Activated naive CD8-positive, alpha-beta T cell treated with anti-CD3 and anti-CD28 coated beads, Interleukin-2, amount 10 ng/mL, durations not matched to agents 7 days and 5 days (primary cell): ENCODE measurements at regions not wholly inside any gene's neighbourhood (a gene's known extent, or its start where the extent isn't known, plus 50 kb on each side); places are given as distances from the start of the nearest gene placed in this dataset.
"Not testable (repeated sequence)": the region's sequence is repeated elsewhere in the genome, so short reads cannot be mapped to it uniquely, and the experiment has no call there.

Experiments
- ATAC-seq: fragments of 150-1000 bp; cut with Tn5 transposase; one replicate; pipeline ENCODE4 v1.10.0; 2021; ENCODE audit warnings: low read depth, moderate library complexity
- POLR2A ChIA-PET: fragments of 350-600 bp; sonication (Branson Sonifier 250); formaldehyde crosslinking; loops from one replicate; lab custom pipeline; 2021; ENCODE audit warnings: antibody characterized with exemption; lab: Charles Lee
- DNase-seq: peaks from one replicate; pipeline ENCODE4 v3.0.0; 2021
- H3K27ac Mint-ChIP-seq: one replicate; pipeline ENCODE4 v1.8.0; 2022; ENCODE audit warnings: mild to moderate bottlenecking, mixed read lengths
- H3K27me3 Mint-ChIP-seq: one replicate; pipeline ENCODE4 v1.8.0; 2022; ENCODE audit warnings: mild to moderate bottlenecking, moderate library complexity, mixed read lengths
- H3K36me3 Mint-ChIP-seq: one replicate; pipeline ENCODE4 v1.8.0; 2021; ENCODE audit warnings: mild to moderate bottlenecking, mixed read lengths
- H3K4me1 Mint-ChIP-seq: one replicate; pipeline ENCODE4 v1.8.0; 2021; ENCODE audit warnings: mixed read lengths
- H3K4me3 Mint-ChIP-seq: one replicate; pipeline ENCODE4 v1.8.0; 2022; ENCODE audit warnings: mild to moderate bottlenecking, moderate library complexity, mixed read lengths
- H3K9me3 Mint-ChIP-seq: one replicate; pipeline ENCODE4 v1.8.0; 2021; ENCODE audit warnings: mixed read lengths

DNA sequence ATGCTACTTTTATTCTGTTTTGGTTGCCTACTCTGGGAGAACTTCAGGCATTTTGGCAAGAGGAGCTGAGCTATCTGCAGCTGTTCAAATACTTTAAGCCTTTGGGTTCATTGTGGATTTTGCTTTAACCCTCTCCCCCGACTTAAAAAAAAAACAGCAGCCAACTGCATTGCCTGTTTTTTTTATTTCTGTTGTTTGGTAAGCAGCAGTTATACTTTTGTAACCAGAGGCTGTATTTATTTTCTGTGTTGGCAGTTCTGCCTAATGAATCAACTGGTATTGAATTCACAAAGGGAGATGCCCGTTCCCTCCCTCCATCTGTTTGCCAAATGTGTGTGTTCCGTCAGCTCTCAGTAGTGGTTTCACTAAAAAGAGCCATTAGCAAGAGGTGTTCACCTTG is 484.0 kb downstream of the UTRN start:
- Mint-ChIP-seq H3K4me3 (no peak overlapping the region), H3K36me3 (peaks cover 24% of the 10 kb centered on the region), H3K27ac (no peak overlapping the region), H3K9me3 (no peaks in the 10 kb centered on the region), H3K27me3 (no peaks in the 10 kb centered on the region), H3K4me1 (no peaks in the 10 kb centered on the region)
- POLR2A ChIA-PET: interaction anchor here (0.7 kb wide), 1 partner anchor 169 kb away, joined by 3 read pairs; no protein-coding TSS in a partner anchor
- DNase-seq (no peak), ATAC-seq (no peak)

DNA sequence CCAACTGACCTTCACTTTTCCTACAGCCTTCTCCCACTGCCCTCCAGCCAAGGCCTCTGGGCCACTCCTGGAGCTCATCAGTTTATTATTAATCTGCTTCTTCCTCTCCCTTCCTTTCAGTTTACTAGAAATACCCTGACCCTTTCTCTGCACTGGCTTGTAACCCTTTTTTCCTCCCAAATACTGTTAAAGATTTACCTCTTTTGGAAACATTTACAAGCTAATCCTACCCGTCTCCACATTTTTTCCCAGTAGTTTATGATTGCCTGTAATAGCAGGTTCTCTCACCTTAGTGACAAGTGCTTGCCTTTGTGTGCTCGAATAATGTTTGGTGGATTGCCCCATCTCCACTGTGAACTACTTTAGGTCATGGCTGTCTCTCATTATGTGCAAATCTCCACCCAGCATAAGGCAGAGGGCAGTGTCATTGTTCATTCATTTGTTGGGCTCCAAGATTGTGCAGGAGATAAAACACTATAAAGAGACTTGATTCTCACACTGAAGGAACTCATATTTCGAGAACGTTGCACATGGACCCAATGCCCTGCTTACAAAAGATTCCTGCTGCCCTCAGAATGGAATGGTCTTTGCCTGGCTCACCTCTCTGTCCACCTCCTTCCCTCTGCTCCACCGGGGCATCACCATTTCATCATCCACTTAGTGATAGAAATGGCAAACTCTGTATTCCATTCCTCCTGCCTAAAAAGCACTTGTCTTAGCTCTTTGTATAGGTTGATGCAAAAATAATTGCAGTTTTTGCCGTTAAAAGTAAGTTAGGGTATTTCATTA is 491.1 kb downstream of the UTRN start:
- Mint-ChIP-seq H3K4me3 (no peak overlapping the region), H3K27me3 (no peaks in the 10 kb centered on the region), H3K9me3 (no peaks in the 10 kb centered on the region), H3K36me3 (peaks cover 43% of the 10 kb centered on the region), H3K27ac (no peak overlapping the region), H3K4me1 (peaks cover 5% of the 10 kb centered on the region)
- ATAC-seq: no peak
- DNase-seq: no peak
- POLR2A ChIA-PET: no interaction called here

DNA sequence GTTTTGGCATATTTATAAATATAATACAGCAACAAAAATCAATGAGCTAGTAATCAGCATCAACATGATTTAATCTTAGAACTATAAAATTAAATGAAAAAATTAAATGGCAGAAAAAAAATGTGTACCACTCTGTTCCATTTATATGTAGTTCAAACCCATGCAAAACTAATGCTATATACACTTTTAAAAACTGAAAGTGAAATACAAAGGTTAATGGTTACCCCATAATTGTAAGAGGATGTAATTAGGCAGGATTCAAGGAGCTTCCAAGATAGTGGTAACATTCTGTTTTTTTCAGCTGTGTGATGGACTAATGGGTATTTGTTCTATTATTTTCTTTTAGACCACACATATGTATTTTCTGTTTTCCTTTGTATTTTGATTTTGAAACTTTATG is 492.1 kb downstream of the UTRN start:
- DNase-seq: no peak
- H3K4me1 Mint-ChIP-seq: peaks cover 5% of the 10 kb centered on the region
- H3K9me3 Mint-ChIP-seq: no peaks in the 10 kb centered on the region
- no peaks in the 10 kb centered on the region for H3K27me3 Mint-ChIP-seq
- H3K36me3 Mint-ChIP-seq: peaks cover 47% of the 10 kb centered on the region
- no peak overlapping the region for H3K27ac Mint-ChIP-seq
- no peak for ATAC-seq
- POLR2A ChIA-PET: no interaction called here
- H3K4me3 Mint-ChIP-seq: no peak overlapping the region

DNA sequence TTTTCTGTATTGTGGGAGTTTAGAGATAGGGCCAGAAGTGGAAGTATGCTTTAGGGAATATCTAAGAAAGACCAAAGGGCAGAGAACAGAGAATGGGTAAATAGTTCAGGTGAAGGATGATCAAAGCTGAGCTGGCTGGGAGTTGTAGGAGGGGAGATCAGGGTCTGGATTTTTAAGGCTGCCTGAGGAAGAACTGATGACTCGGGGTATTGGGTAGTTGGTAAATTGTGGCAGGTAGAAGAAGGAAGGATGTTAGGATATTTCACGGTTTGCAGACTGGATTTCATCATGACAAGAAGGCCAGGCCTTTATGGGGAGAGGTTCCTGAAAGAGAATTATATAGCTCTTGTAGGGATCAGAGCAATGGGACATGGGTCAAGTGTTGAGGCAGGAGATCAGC is 492.9 kb downstream of the UTRN start:
- POLR2A ChIA-PET: no interaction called here
- Mint-ChIP-seq H3K36me3 (peaks cover 45% of the 10 kb centered on the region), H3K4me3 (no peak overlapping the region), H3K9me3 (no peaks in the 10 kb centered on the region), H3K27me3 (no peaks in the 10 kb centered on the region), H3K27ac (no peak overlapping the region), H3K4me1 (peaks cover 5% of the 10 kb centered on the region)
- DNase-seq: no peak
- ATAC-seq: no peak

DNA sequence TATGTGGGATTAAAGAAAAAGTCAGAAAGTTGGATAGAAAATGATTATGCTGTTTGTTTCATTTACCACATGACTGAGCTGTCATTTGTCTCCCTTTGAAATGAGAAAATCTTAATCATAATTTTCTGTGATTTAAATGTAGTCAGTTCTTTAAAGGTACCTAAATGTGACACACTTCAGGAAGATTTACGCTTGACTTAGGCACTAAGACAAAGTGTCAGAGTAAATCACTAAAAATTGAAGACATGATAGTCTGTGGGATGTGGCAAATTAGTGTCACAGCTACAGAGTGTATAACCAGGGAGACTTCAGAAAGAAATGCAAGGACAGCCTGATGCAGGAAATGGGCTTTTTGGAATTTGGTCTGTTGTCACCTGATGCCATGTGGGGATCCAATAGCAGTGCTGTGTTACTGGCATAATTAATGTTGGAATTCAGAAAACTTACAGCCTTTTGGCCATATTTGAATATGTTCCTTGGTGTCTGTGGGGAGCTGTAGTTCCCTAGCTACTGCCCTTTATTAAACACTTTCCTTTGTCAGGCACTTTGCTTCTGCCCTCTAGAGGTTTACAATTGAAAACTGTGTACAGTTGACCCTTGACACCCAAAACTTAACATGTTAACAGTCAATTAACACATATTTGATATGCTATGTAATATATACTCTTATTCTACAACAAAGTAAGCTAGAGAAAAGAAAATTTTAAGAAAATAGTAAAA is 493.8 kb downstream of the UTRN start:
- POLR2A ChIA-PET: no interaction called here
- H3K36me3 Mint-ChIP-seq: peaks cover 41% of the 10 kb centered on the region
- H3K27ac Mint-ChIP-seq: no peak overlapping the region
- H3K4me1 Mint-ChIP-seq: peaks cover 5% of the 10 kb centered on the region
- H3K27me3 Mint-ChIP-seq: no peaks in the 10 kb centered on the region
- H3K9me3 Mint-ChIP-seq: no peaks in the 10 kb centered on the region
- DNase-seq (no peak), ATAC-seq (no peak)
- H3K4me3 Mint-ChIP-seq: no peak overlapping the region

DNA sequence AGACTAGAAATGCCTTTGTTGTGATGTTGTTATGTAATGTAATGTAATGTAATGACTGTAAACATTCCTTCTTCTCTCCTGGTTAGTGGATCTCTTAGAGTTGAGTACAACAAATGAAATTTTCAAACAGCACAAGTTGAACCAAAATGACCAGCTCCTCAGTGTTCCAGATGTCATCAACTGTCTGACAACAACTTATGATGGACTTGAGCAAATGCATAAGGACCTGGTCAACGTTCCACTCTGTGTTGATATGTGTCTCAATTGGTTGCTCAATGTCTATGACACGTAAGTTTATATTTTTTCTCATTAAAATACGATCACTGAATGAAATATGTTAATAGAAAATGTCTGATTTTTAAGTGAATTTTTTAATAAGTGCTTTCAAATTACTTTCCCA is 496.7 kb downstream of the UTRN start:
- peaks cover 31% of the 10 kb centered on the region for H3K36me3 Mint-ChIP-seq
- POLR2A ChIA-PET: no interaction called here

DNA sequence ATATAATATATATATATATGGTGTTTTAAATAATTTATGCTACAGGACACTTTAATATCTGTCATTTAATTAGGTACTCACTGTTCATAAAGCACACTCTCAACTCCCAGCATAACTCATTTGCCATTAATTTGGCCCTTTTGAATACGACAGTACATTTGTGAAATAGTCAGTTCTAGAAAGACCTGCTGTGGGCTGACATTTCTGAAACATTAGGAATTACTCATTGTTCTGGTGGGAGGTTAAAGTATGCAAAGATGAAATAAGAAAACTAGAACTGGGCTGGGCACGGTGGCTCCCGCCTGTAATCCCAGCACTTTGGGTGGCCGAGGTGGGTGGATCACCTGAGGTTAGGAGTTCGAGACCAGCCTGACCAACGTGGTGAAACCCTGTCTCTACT is 497.5 kb downstream of the UTRN start:
- H3K4me3 Mint-ChIP-seq: no peak overlapping the region
- ATAC-seq (no peak), DNase-seq (no peak)
- H3K9me3 Mint-ChIP-seq: no peaks in the 10 kb centered on the region
- POLR2A ChIA-PET: no interaction called here
- H3K27me3 Mint-ChIP-seq: no peaks in the 10 kb centered on the region
- H3K36me3 Mint-ChIP-seq: peaks cover 30% of the 10 kb centered on the region
- no peak overlapping the region for H3K27ac Mint-ChIP-seq
- no peaks in the 10 kb centered on the region for H3K4me1 Mint-ChIP-seq

More for the DNA sequence above, 496.7 kb downstream of the UTRN start:
- Mint-ChIP-seq H3K4me3 (no peak overlapping the region), H3K27me3 (no peaks in the 10 kb centered on the region), H3K9me3 (no peaks in the 10 kb centered on the region), H3K27ac (no peak overlapping the region), H3K4me1 (peaks cover 1% of the 10 kb centered on the region)
- DNase-seq (no peak), ATAC-seq (no peak)

DNA sequence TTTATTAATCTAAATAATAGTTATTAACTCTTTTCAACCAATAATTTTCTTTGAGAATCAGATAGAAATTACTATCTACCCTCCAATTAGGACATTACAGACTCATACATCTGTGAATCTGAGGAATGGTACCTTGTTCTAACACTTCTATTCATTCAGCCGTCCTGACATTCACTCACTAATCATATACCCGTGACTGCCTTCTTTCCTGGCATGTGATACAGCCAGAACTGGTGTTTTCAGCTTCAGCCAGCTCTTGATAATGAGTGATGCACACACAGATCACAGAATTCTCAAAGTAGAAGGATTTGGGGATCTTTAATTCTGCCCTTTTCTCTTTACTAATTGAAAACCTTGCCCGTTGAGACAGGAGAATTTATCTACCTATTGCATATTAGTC is 499.9 kb downstream of the UTRN start:
- Mint-ChIP-seq H3K4me3 (no peak overlapping the region), H3K4me1 (no peaks in the 10 kb centered on the region), H3K36me3 (peaks cover 29% of the 10 kb centered on the region), H3K27me3 (no peaks in the 10 kb centered on the region), H3K27ac (no peak overlapping the region), H3K9me3 (no peaks in the 10 kb centered on the region)
- ATAC-seq (no peak), DNase-seq (no peak)
- POLR2A ChIA-PET: no interaction called here

DNA sequence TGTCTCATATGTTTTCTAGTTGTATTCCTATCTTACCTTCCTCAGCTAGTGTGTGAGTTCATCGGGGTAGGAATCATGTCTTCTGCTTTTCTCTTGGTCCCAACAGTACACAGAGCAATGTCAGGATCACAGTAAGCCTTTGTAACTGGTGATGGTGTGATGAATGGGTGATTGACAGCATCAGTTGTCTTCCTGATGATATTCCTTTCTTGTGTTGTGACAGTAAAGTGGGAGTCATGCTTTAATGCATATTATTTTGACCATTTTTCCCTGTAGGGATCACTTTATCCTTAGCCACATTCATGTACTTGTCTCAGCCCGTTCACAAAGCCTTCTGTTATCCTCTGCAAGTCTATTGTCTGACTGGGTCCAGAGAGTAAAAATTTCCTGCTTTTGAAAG is 501.7 kb downstream of the UTRN start:
- POLR2A ChIA-PET: no interaction called here
- ATAC-seq (no peak), DNase-seq (no peak)
- Mint-ChIP-seq H3K27ac (no peak overlapping the region), H3K36me3 (peaks cover 25% of the 10 kb centered on the region), H3K27me3 (no peaks in the 10 kb centered on the region), H3K4me1 (no peaks in the 10 kb centered on the region), H3K4me3 (no peak overlapping the region), H3K9me3 (no peaks in the 10 kb centered on the region)

DNA sequence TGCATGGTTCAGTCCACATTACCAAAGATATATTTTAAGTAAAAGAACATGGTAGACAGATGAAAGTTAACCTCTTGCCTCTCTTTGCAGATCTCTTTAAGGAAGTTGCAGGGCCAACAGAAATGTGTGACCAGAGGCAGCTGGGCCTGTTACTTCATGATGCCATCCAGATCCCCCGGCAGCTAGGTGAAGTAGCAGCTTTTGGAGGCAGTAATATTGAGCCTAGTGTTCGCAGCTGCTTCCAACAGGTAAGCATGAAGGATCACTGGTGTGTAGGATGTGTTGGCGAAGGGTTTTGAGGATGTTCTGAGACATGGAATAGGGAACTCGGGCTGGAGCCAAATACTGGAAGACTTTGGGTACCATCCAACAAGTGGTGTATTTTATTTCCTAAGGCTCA is 508.6 kb downstream of the UTRN start:
- DNase-seq (no peak), ATAC-seq (no peak)
- H3K27me3 Mint-ChIP-seq: no peaks in the 10 kb centered on the region
- no peak overlapping the region for H3K27ac Mint-ChIP-seq
- peaks cover 48% of the 10 kb centered on the region for H3K36me3 Mint-ChIP-seq
- H3K9me3 Mint-ChIP-seq: peaks cover 9% of the 10 kb centered on the region
- POLR2A ChIA-PET: no interaction called here
- H3K4me1 Mint-ChIP-seq: no peaks in the 10 kb centered on the region
- H3K4me3 Mint-ChIP-seq: no peak overlapping the region

DNA sequence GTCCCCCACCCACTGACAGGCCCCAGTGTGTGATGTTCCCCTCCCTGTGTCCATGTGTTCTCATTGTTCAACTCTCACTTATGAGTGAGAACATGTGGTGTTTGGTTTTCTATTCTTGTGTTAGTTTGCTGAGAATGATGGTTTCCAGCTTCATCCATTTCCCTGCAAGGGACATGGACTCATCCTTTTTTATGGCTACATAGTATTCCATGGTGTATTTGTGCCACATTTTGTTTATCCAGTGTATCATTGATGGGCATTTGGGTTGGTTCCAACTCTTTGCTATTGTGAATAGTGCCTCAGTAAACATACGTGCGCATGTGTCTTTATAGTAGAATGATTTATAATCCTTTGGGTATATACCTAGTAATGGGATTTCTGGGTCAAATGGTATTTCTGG is 509.9 kb downstream of the UTRN start:
- H3K9me3 Mint-ChIP-seq, H3K4me1 Mint-ChIP-seq, DNase-seq, H3K27ac Mint-ChIP-seq, POLR2A ChIA-PET, ATAC-seq, H3K27me3 Mint-ChIP-seq, H3K4me3 Mint-ChIP-seq: not testable (repeated sequence)
- peaks cover 56% of the 10 kb centered on the region for H3K36me3 Mint-ChIP-seq

DNA sequence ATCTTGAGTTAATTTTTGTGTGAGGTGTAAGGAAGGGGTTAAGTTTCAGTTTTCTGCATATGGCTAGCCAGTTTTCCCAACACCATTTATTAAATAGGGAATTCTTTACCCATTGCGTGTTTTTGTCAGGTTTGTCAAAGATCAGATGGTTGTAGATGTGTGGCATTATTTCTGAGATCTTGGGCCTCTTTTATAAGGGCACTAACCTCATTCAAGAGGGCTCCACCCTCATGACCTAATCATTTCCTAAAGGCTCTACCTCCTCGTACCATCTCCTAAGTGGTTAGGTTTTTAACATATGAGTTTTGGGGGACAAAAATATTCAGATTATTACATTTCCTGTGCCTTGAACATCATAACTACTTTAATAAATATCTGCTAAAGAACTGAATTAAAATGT is 510.9 kb downstream of the UTRN start:
- Mint-ChIP-seq H3K9me3 (peaks cover 9% of the 10 kb centered on the region), H3K27me3 (no peaks in the 10 kb centered on the region), H3K36me3 (peaks cover 57% of the 10 kb centered on the region), H3K4me1 (no peaks in the 10 kb centered on the region), H3K27ac (no peak overlapping the region), H3K4me3 (no peak overlapping the region)
- DNase-seq (no peak), ATAC-seq (no peak)
- POLR2A ChIA-PET: no interaction called here

DNA sequence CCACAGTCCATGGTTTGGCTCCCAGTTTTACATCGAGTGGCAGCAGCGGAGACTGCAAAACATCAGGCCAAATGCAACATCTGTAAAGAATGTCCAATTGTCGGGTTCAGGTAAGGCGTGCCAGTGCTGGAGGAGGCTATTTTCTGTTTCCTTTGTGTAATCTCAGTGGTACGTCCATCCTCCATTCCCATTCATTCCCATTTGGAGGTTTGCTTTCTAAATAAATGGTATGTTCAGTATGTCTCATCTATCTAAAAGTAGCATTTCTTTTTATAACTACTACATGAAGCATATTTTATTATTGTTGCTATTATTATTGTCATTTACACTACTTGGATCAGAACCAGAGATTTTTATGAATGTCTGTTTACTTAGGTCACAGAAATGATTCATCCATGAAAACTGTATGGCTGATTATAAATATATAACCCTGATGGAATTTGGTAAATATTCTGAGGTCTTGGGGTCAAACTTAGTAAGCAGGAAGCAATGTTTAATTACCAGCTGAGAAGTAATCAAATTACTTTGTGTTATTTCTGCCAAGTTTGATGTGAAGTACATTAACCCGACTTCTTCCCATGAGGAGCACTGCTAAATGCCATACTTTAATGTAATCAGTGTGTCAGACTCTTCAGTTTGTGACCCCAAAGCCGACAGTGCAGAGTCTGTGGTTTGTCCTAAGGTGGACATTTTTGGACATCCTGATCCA is 512.9 kb downstream of the UTRN start:
- no peak for DNase-seq
- no peak overlapping the region for H3K4me3 Mint-ChIP-seq
- peaks cover 9% of the 10 kb centered on the region for H3K9me3 Mint-ChIP-seq
- POLR2A ChIA-PET: no interaction called here
- peaks cover 58% of the 10 kb centered on the region for H3K36me3 Mint-ChIP-seq
- H3K27ac Mint-ChIP-seq: no peak overlapping the region
- no peaks in the 10 kb centered on the region for H3K27me3 Mint-ChIP-seq
- no peaks in the 10 kb centered on the region for H3K4me1 Mint-ChIP-seq
- no peak for ATAC-seq
